GM23248 (cell line): ENCODE measurements at regions not wholly inside any gene's neighbourhood (a gene's known extent, or its start where the extent isn't known, plus 50 kb on each side); places are given as distances from the start of the nearest gene placed in this dataset.

Experiments used
- EZH2 ChIP-seq: fragments of 200-600 bp; sonication (generic); IDR thresholded peaks from 2 replicates; pipeline ENCODE4 v1.6.1; 2018; ENCODE audit warnings: antibody characterized with exemption, mild to moderate bottlenecking; ENCODE audit not compliant: insufficient read depth, poor library complexity, severe bottlenecking
- EZH2phosphoT487 ChIP-seq: fragments of 200-600 bp; sonication (generic); IDR thresholded peaks from 2 replicates; pipeline ENCODE4 v1.6.1; 2018; ENCODE audit warnings: antibody characterized with exemption, moderate library complexity, mild to moderate bottlenecking, low read depth; ENCODE audit not compliant: insufficient read depth

GRCh38 chr4:112055100-112055499, 90.2 kb upstream of the FAM241A start:
- no peak for TF ChIP-seq EZH2
- no peak for TF ChIP-seq EZH2phosphoT487
